ENCODE measurements at regions not wholly inside any gene's neighbourhood (a gene's known extent, or its start where the extent isn't known, plus 50 kb on each side); places are given as distances from the start of the nearest gene placed in this dataset.

GRCh38 chr4:180558427-180558826, 1684.8 kb upstream of the TENM3 start:
- no peak for TF ChIP-seq POLR2A (IDR thresholded peaks at IDR 0.05; ENCODE audit: borderline replicate concordance, extremely low read depth, insufficient read depth, insufficient read length)
- no peak for TF ChIP-seq CTCF (IDR thresholded peaks at IDR 0.05 in 2 of 3, conservative IDR thresholded peaks at IDR 0.05 in 1 of 3; ENCODE audit: borderline replicate concordance in 1 of 3, insufficient read depth in 1 of 3, low read depth in 2 of 3, low read length in 2 of 3)

Data from HCT116 (cell line).